ENCODE measurements at regions not wholly inside any gene's neighbourhood (a gene's known extent, or its start where the extent isn't known, plus 50 kb on each side); places are given as distances from the start of the nearest gene placed in this dataset.

DNA sequence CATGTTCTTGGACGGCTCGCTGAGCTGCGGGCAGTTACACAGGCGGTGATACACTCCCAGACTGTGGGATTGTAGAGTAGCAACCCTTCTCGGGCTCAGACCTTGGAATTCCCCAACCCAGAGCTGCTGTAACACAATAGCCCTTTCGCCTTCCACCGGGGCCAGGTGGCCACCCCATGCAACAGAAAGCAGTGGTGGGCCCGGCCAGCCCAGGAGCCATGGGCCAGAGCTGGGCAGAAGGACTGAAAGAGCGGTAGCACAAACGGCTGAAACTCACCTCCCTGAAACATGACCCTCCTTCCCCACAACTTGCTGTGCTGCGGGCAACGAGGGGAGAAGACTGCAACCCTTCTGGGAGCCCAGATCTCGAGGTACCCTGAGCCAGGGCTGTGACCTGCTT is 429.0 kb downstream of the SLITRK1 start:
- Histone ChIP-seq H3K27me3 (ENCODE audit: control insufficient read depth in 2 of 2, insufficient read depth in 2 of 2, low read length in 2 of 2) (no peaks in the 10 kb centered on the region), H4K20me1 (replicated peaks; ENCODE audit: control insufficient read depth, extremely low read depth, insufficient read depth, low read length) (no peaks in the 10 kb centered on the region), H3K4me1 (ENCODE audit: control insufficient read depth, extremely low read depth, insufficient read depth, low read length) (no peaks in the 10 kb centered on the region), H2AFZ (ENCODE audit: low read depth, low read length) (no peak overlapping the region), H3K4me2 (ENCODE audit: insufficient read depth, low read length) (no peak overlapping the region), H3K9me1 (replicated peaks; ENCODE audit: control insufficient read depth, extremely low read depth, insufficient read depth, low read length) (no peaks in the 10 kb centered on the region), H3K27ac (ENCODE audit: insufficient read depth, low read depth, low read length) (no peak overlapping the region), H3K36me3 (ENCODE audit: control insufficient read depth in 2 of 2, extremely low read depth in 1 of 2, insufficient read depth in 2 of 2, low read length in 2 of 2) (no peaks in the 10 kb centered on the region), H3K79me2 (ENCODE audit: control insufficient read depth, insufficient read depth, low read length) (no peaks in the 10 kb centered on the region), H3K9me3 (replicated peaks; ENCODE audit: control insufficient read depth, insufficient read depth, low read length) (peaks cover 5% of the 10 kb centered on the region), H3K9ac (replicated peaks; ENCODE audit: extremely low read depth, insufficient read depth, low read length) (no peak overlapping the region), H3K4me3 (replicated peaks in 1 of 3; ENCODE audit: insufficient read depth in 1 of 3, low read depth in 1 of 3, low read length in 3 of 3) (no peak overlapping the region)
- FAIRE-seq (no peak), DNase-seq (ENCODE audit: low read depth, low spot score) (no peak)
- TF ChIP-seq EZH2 (IDR thresholded peaks at IDR 0.05; ENCODE audit: borderline replicate concordance, low read depth, low read length, severe bottlenecking) (no peak), MYC (IDR thresholded peaks at IDR 0.05; ENCODE audit: low read depth, low read length) (no peak), POLR2A (IDR thresholded peaks at IDR 0.05; ENCODE audit: low read depth, low read length) (no peak), FOS (IDR thresholded peaks at IDR 0.05; ENCODE audit: borderline replicate concordance, insufficient read depth, low read length) (no peak), JUN (IDR thresholded peaks at IDR 0.05; ENCODE audit: borderline replicate concordance, insufficient read depth, insufficient read length, low read depth) (no peak), POLR2AphosphoS5 (IDR thresholded peaks at IDR 0.05; ENCODE audit: insufficient read depth, low read depth, low read length) (no peak), GATA2 (IDR thresholded peaks at IDR 0.05; ENCODE audit: insufficient read depth, insufficient read length, low read depth, low read length) (no peak)
- TF ChIP-seq, protein P1, sequence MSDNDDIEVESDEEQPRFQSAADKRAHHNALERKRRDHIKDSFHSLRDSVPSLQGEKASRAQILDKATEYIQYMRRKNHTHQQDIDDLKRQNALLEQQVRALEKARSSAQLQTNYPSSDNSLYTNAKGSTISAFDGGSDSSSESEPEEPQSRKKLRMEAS (IDR thresholded peaks at IDR 0.05; ENCODE audit: insufficient read depth, insufficient read length), result no peak
- TF ChIP-seq, protein P2, sequence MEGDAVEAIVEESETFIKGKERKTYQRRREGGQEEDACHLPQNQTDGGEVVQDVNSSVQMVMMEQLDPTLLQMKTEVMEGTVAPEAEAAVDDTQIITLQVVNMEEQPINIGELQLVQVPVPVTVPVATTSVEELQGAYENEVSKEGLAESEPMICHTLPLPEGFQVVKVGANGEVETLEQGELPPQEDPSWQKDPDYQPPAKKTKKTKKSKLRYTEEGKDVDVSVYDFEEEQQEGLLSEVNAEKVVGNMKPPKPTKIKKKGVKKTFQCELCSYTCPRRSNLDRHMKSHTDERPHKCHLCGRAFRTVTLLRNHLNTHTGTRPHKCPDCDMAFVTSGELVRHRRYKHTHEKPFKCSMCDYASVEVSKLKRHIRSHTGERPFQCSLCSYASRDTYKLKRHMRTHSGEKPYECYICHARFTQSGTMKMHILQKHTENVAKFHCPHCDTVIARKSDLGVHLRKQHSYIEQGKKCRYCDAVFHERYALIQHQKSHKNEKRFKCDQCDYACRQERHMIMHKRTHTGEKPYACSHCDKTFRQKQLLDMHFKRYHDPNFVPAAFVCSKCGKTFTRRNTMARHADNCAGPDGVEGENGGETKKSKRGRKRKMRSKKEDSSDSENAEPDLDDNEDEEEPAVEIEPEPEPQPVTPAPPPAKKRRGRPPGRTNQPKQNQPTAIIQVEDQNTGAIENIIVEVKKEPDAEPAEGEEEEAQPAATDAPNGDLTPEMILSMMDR (IDR thresholded peaks at IDR 0.05; ENCODE audit: extremely low read depth in 1 of 2, insufficient read depth in 1 of 2, low read depth in 1 of 2, low read length in 2 of 2), result no peak
- BruUV-seq (replicated peaks), result no TSS peak
- dilution Hi-C loops (cut with MboI; ENCODE audit: extremely low pct_ligation_motif_present, low sequenced_read_pairs) (no loop called here), intact Hi-C loops (cut with micrococcal nuclease) (no loop called here)
- POLR2A ChIA-PET, result no interaction called here
- CTCF ChIA-PET, result no interaction called here

All from endothelial cell of umbilical vein (primary cell).